AG09319 (cell line): ENCODE measurements at regions not wholly inside any gene's neighbourhood (a gene's known extent, or its start where the extent isn't known, plus 50 kb on each side); places are given as distances from the start of the nearest gene placed in this dataset.

Experiments
- DNase-seq: peaks from one replicate; pipeline ENCODE4 v3.0.0-alpha.2; 2010; ENCODE audit warnings: low read depth; ENCODE audit errors: extremely low read depth
- CTCF ChIP-seq: IDR thresholded peaks from 2 replicates; pipeline ENCODE4 v1.5.1; 2011; ENCODE audit warnings: low read depth, mild to moderate bottlenecking, inconsistent platforms, low read length, moderate library complexity

GRCh38 chr3:177346878-177347277 is 149.6 kb upstream of the TBL1XR1 start:
- no peak for DNase-seq
- no peak for TF ChIP-seq CTCF

DNA sequence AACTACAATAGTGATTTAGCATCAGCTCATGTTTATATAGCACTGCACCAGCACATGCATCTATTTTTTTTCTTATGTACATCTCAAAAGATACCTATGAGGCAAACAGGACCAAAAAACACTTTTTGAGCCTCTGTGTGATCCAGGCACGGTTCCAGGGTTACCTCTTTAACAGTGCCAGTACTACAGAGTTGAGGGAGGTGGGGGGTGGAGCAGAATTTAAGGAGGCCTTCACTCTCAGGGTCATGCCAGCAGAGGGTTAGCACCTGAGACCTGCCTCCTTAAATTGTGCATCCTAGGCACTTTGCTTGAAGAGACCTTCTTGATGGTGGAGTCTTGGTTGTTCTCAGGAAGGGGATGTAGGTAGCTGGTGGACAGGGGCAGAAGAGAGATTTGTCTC is 150.3 kb upstream of the TBL1XR1 start:
- no peak for TF ChIP-seq CTCF
- no peak for DNase-seq

- no peak for DNase-seq
- TF ChIP-seq CTCF = no peak
Measured at GRCh38 chr3:177348974-177349373, 151.7 kb upstream of the TBL1XR1 start.

GRCh38 chr3:177349384-177349783 is 152.1 kb upstream of the TBL1XR1 start:
- no peak for TF ChIP-seq CTCF
- DNase-seq = no peak

DNA sequence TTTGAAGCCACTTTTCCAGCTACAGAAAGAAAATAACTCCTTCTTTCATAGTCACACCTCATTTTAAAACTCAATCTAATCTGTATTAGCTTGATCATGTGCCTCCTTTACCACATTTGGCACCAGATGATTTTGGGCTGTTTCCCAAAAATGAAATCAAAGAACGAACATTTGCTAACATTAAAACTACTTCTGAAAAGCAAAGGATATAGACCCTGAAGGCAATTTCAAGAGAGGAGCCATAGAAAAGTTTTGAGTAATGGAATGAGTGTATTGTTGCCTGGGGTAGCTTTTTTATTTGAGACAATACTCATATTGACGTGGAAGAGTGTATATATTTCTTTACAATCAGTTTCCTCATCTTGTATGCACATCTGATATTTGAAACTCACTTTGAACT is 152.8 kb upstream of the TBL1XR1 start:
- TF ChIP-seq CTCF = no peak
- no peak for DNase-seq

DNA sequence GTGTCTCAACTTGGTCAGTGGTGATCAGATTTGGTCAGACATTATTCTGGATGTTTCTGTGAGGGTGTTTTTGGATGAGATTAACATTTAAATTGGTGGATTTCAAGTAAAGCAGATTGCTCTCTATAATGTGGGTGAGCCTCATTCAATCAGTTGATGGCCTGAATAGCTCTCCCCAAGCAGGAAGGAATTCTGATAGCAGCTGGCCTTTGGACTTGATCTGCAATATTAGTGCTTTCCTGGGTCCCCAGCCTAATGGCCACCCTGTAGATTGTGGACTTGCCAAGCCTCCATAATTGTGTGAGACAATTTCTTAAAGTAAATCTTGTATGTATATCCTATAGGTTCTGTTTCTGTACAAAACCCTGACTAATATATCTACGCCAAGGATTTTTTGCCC is 153.9 kb upstream of the TBL1XR1 start:
- TF ChIP-seq CTCF = no peak
- no peak for DNase-seq

DNA sequence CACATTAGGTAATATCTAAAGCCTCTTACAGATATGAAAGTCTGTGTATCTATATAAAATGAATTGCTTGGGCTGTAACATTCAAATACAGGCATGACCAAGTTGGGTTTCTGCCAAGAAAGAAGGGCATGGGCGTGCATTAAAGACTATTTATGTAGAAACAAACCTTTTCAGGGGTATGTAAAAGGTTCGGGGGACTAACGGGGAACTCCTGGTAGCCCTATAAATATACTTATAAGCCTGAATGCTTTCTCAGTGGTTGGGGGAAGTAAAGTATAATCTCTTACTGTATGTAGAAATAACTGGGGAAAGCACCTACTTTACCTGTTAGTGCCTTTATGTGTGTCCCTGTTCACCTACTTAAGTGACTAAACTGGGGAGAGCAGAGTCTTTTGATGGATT is 154.5 kb upstream of the TBL1XR1 start:
- no peak for DNase-seq
- no peak for TF ChIP-seq CTCF
